Frontal cortex (tissue), 3 donors: ENCODE measurements at regions not wholly inside any gene's neighbourhood (a gene's known extent, or its start where the extent isn't known, plus 50 kb on each side); places are given as distances from the start of the nearest gene placed in this dataset.
"Not testable (repeated sequence)": the region's sequence is repeated elsewhere in the genome, so short reads cannot be mapped to it uniquely, and the experiment has no call there.

Source experiments
- DNase-seq, 2 donors: peaks; one replicate each; pipeline ENCODE4 v3.0.0; 2012; ENCODE audit warnings: low spot score in 2 of 2
- FAIRE-seq: peaks from 2 replicates; lab custom pipeline; 2012; peaks lifted over from hg19 to GRCh38; lab: Jason Lieb, UNC
- donor health status: control.
- donor health status: control.
- donor health status: control.

DNA sequence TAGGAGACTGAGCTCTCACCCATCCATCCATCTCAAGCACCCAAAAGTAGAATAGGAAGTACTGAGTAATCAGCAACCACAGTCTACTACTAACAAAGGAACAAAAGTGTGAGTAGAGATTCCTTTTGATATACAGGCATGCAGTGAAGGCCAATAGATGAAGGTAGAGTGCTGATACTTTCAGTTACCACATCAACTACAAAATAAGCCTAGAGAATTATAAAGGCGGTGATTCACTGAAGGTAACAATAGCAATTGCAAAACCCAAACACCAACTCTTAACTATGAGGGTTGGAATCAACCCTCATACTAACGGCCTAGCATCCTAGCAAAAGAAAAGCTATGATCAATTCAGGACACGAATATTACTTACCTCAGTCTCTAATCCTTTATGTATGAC is 992.6 kb downstream of the DNAH5 start:
- no peak for DNase-seq
- FAIRE-seq, result no peak

DNA sequence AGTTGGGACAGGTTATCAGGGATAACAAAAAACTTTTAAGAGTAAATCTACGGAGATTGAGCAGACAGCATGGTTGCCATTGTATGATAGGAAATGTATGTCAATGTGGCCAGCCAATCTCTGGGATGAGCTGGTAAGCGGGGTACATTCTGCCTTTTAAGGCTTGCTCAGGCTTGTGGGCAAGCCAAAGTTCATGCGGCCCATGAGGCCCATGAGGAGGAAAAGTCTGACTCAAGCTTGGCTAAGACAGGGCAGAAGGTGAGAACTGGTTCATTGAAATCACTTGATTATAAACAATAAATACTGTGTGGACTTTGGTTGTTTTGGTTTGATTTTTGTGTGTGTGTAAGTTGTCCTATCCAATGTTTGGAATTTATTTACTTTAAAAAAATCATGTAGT is 997.1 kb downstream of the DNAH5 start:
- DNase-seq (no peak), FAIRE-seq (no peak)

- not testable (repeated sequence) for DNase-seq, FAIRE-seq
These were observed 999.0 kb downstream of the DNAH5 start for GRCh38 chr5:12945477-12945876.

GRCh38 chr5:12936221-12936620 is 1008.3 kb downstream of the DNAH5 start:
- DNase-seq (no peak), FAIRE-seq (no peak)

DNA sequence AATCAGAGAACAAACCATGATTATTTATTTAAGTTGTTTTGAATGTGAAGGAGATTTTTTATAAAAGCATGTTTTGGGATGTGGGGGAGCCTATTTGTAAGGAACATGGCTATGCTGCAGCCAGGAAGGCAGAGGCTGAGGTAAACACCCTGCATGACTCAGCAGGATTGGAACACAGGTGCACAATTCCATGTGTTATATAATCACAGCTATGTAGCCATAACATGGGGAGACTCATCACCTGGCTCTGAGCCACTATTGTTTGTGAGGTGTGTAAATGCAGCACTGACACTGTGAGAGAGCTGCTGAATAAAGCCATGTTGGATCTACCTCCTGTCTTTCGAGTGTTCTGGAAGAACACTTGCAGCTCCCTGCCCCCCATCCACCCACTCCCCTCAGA is 1009.8 kb downstream of the DNAH5 start:
- no peak for FAIRE-seq
- DNase-seq, result no peak

DNA sequence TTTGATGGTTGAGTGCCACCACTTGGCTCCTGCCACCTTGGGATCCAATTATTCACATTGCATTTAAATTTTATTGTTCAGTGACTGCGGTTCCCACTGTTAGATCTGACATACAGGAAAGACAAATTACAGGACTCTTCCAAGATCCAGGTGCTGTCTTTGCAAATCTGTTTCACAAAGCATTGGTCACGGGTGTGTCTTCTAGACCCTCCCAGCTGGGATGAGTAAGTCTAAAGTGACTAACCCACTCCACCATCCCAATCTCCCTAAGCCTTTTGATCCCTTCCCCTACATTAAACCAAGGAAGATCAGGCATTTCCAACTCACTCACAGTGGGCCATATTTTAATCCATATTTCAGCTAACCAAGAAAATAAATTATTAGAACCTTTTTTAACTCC is 1016.3 kb upstream of the CTNND2 start:
- FAIRE-seq, result no peak

DNA sequence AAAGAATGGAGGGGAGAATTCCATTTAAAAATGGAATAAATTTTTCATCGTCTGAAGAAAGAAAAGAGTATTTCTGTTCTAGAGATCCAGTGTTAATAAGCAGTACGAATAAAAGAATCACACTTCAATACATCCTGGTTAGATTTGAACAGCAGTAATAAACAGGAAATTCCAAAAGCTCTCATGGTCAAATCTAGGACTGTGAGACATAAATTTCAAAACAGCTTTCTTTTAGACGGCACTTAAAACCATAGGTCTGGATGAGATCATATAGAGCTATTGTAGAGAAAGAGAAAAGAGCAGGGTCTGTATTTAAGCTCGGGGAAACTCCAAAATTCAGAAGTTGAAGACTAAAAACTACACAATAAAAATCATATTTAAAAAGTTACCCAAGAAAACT is 1006.9 kb upstream of the CTNND2 start:
- DNase-seq, result no peak
- FAIRE-seq, result no peak

More for the DNA sequence above, 1016.3 kb upstream of the CTNND2 start:
- DNase-seq, result no peak

GRCh38 chr5:12910641-12911040 is 1006.4 kb upstream of the CTNND2 start:
- DNase-seq (no peak), FAIRE-seq (no peak)

- DNase-seq, result no peak
- FAIRE-seq, result no peak
These were observed 998.4 kb upstream of the CTNND2 start for GRCh38 chr5:12902611-12903010.

GRCh38 chr5:12901696-12902095 is 997.5 kb upstream of the CTNND2 start:
- FAIRE-seq, result no peak
- DNase-seq, result no peak

DNA sequence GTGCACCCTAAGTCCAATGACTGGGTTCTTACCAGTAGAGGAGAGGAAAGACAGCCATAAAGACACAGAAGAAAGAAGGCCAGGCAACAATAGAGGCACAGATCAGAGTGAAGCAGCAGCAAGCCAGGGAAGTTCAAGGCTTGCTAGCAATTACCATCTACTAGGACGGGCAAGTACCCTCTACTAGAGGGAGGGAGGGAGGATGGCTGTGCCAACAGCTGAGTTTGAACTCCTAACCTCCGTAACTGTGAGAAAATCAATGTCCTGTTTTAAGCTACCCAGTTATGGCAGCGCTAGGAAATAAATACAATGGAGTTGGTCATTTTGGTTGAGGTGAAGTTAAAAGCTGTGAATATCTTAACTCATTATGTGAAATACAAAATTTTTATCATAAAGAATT is 991.8 kb upstream of the CTNND2 start:
- FAIRE-seq (no peak), DNase-seq (no peak)

DNA sequence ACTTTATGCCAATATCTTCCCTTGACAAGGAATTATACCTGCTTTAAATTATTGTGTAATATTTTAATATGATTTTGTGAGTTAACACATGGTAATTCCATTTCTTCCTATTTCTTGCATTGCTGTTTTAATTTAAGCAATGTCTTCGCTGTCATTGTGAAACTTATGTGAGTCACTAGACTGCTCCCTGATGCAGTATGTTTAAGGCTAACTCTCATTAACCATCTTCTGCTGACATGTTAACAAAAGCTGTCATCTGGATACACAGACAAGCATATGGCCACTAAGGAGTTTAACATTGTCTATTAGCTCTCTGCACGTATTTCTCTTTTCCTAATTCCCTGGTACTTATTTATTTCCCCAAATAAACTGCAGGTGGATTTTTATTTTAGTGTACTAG is 980.8 kb upstream of the CTNND2 start:
- DNase-seq (no peak), FAIRE-seq (no peak)

GRCh38 chr5:12883395-12883794 is 979.1 kb upstream of the CTNND2 start:
- DNase-seq (no peak), FAIRE-seq (no peak)

DNA sequence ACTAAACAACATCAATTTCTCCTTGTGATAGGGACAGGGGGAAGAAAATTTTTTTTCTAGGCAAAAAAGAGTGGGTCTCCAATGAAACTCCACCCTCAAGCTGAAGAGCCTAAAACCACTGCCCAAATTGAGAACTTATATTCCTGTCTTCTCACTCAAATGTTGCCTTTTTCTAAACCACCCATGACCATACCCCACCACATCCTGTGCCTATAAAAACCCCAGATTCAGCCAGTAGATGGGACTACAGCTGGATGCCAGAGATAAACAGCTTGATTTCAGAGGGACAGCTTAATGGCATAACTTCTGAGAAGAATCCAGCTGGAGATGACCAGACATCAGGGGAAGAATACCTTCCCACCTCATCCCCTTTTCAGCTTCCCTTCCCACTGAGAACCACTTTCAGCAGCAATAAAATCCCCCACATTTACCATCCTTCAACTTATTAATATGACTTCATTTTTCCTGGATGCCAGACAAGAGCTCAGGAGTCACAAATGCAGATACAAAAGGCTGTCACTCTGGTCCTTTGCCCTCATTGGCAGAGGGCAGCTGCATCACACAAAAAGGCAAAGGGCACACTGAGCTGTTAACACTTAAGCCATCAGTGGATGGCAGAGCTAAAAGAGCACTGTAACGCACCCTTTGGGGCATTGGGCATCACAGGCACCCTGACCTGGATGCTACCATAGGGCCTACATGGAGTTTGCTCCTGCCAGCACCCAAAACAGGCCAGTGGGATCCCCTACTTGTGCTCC is 972.5 kb upstream of the CTNND2 start:
- FAIRE-seq (no peak), DNase-seq (no peak)

DNA sequence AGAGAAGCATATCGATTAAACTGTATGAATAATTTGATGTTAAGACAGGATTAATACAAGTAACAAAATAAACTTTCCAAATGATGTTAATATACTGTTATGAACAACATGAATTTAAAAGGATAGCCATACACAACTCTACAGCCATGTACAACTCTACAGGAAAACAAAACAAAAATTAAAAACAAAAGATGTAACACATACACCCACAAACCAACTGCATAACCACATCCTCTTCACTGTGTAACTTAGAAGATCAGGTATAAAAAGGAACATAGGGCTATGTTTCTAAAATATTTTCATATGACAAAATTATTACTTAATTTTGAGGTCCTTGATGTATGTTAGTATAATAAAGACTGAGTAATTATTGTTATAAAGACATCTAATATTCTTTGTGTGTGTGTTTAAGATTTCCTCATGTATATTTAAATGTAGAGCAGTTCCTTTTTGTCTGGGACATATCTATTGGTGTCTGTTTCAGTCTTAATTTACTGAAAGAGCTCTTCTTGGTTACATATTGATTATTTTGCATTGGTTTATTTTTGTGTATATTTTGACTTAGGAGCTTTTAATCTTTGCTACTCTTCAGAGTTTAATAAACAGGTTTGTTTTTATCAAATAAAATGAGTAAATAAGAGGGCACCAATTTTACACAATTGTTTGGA is 966.8 kb upstream of the CTNND2 start:
- FAIRE-seq (no peak), DNase-seq (no peak)

DNA sequence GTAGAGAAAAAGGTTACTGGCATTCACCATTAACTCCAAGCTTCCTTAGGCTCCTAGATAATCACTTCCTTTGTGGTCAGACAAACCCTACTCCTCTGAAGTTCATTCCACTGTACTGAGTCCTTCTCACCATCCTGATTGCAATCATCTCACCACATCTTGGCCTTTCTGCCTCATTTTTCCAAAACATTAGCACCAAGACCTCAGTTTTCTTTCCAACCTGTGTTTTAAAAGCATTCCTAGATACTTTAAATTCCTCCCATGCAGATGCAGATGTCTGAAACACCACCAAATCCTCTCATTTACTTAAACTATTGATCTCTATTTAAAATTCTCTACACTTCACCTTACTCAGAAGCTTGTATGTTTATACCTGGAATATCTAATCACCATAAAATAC is 961.3 kb upstream of the CTNND2 start:
- FAIRE-seq, result no peak
- DNase-seq, result no peak

DNA sequence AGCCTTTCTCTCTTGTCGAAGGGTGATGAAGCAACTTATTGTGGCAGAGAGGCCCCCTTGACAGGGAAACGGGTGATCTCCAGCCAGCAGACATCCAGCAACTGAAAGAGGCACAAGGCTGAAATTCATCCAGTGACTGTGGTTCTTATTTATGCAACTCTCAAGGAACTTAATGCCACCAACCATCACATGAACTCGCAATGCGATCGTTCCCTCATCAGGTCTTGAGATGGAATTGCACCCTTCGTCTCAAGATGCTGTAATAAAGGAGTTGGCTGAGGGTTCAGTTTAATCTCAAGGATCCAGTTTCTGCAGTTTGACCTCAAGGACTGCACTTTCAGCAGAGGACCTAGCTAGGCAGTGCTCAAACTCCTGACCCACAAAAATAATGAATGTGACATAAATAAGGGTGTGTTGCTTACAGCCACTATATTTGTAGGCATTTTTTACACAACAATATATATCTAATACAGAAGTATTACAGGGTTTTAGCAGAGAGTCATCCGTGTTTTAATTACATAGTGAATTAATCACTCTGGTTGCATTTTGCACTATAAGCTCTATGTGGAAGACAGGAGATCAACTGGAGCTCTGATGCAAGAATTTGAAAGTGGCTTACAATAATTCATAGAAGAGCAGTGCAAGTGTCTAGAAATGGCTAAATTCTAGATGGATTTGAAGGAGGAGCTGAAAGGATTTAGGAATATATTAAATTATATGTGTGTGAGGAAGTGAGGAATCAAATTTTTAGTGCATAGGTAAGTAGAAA is 957.8 kb upstream of the CTNND2 start:
- FAIRE-seq (no peak), DNase-seq (no peak)

- DNase-seq, FAIRE-seq: not testable (repeated sequence)
These were observed 951.9 kb upstream of the CTNND2 start for GRCh38 chr5:12856105-12856504.

GRCh38 chr5:12854386-12854785 is 950.1 kb upstream of the CTNND2 start:
- FAIRE-seq, result no peak
- DNase-seq, result no peak

GRCh38 chr5:12851761-12852160 is 947.5 kb upstream of the CTNND2 start:
- DNase-seq (no peak), FAIRE-seq (no peak)

GRCh38 chr5:12848709-12849108 is 944.5 kb upstream of the CTNND2 start:
- FAIRE-seq (no peak), DNase-seq (no peak)
